HG03520 (cell line): ENCODE measurements at regions not wholly inside any gene's neighbourhood (a gene's known extent, or its start where the extent isn't known, plus 50 kb on each side); places are given as distances from the start of the nearest gene placed in this dataset.
A peak's percentile ranks its signal among the peaks of the same experiment; 100 is the strongest.

Experiments
- ATAC-seq: cut with Tn5 transposase; IDR thresholded peaks from one replicate; pipeline ENCODE4 v1.9.1; 2021; ENCODE audit warnings: mild to moderate bottlenecking, moderate library complexity; ENCODE audit not compliant: unreplicated experiment

DNA sequence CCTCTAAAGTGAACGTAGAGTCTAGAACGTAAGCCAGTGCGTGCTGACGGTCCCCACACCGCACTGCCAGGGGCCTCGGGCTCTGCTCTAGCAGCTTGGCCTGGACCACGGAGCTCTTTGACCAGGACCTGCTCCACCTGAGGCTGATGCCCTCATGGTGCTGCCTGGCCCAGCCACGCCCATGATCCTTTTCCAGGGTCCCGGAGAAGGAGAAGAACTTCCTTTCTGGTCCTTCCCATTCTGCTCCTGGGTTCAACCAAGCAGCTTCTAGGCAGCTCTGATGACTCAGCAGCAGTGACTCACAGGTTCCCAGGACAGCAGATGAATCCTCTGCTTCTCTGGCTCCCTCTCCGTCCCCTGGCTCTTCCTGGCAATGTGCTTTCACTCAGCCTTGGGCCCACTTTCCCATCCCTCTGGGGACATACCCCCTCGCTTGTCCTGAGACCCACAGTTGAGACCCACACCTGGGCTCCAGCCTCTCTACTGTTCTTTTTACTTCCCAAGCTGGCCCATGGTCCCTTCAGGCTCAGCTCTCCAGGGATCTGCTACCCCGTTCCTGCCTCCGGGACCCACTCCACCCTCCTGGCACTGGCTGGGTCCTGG is 246.3 kb upstream of the RAB4A start:
- ATAC-seq, result no peak

DNA sequence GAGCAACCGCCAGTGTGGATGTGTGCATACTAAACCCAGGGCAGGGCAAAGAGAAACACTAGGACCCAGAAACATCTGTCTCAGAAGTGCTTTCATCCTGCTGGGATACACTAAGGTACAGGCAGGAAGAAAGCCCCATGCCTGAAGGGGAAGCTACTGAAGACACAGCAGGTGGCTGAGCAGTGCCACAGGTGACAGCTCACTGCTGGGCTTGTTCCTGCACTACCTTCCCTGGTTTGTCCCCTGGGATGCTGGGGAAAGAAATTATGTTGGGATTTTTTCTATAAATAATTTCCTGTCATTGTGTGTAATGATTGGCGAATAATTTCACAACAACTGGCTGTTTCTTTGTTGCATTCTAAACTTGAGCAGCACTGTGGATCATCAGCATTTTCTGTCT is 245.3 kb upstream of the RAB4A start:
- no peak for ATAC-seq

- no peak for ATAC-seq
Measured at GRCh38 chr1:229027158-229027557, 243.8 kb upstream of the RAB4A start.

- ATAC-seq, result no peak
Measured at GRCh38 chr1:229027622-229028182, 243.2 kb upstream of the RAB4A start.

- no peak for ATAC-seq
Measured at GRCh38 chr1:229028544-229028943, 242.4 kb upstream of the RAB4A start.

- no peak for ATAC-seq
Measured at GRCh38 chr1:229028987-229029878, 241.7 kb upstream of the RAB4A start.

- ATAC-seq, result no peak
Measured at GRCh38 chr1:229029879-229030235, 241.1 kb upstream of the RAB4A start.

DNA sequence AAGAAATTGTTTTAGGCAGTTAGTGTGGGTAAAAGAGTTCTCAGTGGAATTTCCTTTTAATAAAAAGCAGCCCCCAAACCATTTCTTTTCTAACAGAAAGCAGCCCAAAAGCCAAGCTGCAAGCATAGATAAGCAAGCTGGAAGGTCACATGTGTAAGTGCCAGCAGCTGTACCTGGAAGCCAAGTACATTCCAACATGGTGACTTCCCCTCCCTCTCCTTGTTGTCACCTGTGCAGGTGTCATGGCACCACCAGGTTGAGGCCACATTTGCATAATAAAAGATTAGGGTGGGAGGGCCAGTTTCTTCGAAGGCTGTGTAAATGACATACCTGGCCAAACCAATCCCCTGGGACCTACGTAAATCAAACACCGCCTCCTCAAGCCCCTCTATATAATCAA is 240.3 kb upstream of the RAB4A start:
- no peak for ATAC-seq

DNA sequence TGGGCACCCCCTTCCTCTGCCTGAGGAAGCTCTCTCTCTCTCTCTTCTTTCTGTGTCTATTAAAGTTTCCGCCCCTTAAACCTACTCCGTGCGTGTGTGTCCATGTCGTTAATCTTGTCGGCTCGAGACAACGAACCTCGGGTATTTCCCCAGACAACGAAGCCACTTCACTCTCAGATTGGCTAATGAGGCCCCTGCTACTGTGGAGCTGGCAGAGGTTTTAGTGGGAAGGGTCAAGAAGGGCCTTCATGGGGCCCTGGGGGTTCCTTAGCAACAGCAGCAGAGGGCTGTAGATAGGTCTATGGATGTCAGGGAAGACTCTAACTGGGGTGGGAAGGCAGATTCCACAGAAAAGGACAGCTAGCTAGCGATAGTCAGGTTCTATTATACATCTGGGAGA is 239.8 kb upstream of the RAB4A start:
- no peak for ATAC-seq

- no peak for ATAC-seq
Measured at GRCh38 chr1:229031481-229032341, 239.2 kb upstream of the RAB4A start.

DNA sequence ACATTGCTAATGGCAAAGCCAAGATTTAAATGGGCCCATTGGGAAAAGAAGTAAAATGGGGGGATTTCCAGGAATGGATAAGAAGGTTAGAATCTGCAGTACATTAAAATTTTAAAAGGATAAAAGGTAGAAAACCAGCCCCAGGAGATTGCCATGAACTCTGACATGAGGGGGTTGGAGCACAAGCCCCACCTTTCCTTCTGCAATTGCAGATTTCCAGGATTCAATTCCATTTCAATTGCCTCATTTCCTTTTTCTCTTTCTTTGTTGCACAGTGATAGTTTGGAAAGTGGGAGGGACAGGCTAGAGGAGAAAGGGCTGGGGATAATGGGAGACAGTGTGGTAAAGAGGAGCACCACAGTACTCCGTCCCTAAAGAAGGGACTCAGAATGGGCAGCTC is 238.5 kb upstream of the RAB4A start:
- ATAC-seq, result no peak

- no peak for ATAC-seq
Measured at GRCh38 chr1:229033480-229033879, 237.4 kb upstream of the RAB4A start.

DNA sequence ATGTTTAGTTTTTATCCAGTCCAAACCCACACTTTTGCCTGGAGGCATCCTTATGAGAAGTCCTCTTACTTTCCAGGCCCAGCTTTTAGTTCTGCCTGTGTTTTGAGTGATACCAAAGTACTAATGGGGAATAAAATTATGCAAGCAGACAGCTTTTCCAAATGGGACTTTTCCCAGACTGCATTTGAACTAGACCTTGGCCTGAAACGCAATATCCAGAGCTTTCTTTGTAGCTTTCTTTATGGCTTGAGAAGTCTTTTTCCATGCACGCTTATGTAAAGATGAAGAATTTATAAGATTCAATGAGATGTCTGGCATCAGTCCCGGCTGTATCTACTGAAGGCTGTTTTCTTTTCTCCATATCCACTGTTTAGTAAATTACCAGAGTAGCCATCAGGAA is 236.6 kb upstream of the RAB4A start:
- ATAC-seq, result no peak

- ATAC-seq, result peak; percentile 83
Measured at GRCh38 chr1:229035054-229035747, 235.7 kb upstream of the RAB4A start.

GRCh38 chr1:229035748-229036082 is 235.2 kb upstream of the RAB4A start:
- no peak for ATAC-seq

DNA sequence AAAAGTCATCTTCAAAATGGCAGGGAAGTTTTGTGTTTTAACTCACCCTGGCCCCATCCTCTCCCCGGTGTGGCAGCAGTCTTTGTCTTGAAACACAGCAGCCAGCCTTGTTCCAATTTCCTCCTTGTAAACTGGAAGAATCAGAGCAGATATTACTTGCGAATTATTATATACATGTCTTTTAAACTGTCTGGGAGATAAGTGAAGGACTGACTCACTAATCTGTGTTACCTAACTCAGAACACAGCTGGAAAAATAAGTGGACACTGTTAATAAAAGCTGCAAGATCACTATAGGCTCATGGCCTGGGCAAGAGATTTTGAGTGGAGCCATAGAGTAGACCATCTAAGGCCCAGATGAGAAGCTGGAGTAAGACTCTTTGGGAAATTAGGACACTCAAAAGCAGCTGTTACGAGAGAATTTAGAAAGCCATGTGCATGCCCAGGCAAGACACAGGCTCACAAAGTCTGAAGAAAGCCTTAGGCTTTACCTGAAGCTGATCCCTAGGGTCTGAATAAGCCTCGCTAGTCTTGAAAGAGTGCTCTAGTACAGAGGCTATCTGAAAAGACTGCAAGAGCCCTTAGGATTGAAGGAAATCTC is 233.0 kb upstream of the RAB4A start:
- no peak for ATAC-seq

DNA sequence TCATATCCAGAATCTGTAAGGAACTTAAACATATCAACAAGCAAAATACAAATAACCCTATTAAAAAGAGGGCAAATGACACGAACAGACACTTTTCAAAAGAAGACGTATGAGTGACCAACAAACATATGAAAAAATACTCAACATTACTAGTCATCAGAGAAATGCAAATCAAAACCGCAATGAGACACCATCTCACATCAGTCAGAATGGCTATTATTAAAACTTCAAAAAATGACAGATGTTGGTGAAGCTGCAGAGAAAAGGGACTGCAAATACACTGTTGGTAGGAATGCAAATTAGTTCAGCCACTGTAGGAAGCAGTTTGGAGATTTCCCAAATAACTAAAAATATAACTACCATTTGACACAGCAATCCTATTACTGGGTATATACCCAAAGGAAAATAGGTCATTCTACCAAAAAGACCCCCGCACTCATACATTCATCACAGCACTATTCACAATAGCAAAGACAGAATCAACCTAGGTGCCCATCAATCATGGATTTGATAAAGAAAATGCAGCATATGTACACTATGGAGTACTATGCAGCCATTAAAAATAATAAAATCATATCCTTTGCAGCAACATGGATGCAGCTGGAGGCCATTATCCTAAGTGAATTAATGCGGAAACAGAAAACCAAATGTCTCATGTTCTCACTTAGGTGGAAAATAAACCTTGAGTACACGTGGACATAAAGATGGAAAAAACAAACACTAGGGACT is 230.1 kb upstream of the RAB4A start:
- no peak for ATAC-seq

DNA sequence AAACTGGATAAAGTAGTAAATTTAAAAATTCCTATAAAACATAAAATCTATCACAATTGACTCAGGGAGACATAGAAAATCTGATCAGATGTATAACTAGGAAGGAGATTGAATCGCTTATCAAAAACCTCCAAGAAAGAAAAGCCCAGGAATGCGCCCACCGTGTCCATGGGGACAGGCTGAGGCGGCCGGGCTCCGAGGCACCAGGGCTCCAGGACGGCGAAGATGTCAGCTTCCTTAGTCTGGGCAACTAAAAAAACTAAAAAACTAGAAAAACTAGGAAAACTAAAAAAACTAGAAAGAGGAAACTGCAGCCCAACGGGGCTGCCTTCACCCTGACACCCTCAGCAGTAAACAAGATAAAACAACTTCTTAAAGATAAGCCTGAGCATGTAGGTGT is 229.0 kb upstream of the RAB4A start:
- ATAC-seq, result no peak

GRCh38 chr1:229042482-229042881 is 228.4 kb upstream of the RAB4A start:
- ATAC-seq, result no peak

DNA sequence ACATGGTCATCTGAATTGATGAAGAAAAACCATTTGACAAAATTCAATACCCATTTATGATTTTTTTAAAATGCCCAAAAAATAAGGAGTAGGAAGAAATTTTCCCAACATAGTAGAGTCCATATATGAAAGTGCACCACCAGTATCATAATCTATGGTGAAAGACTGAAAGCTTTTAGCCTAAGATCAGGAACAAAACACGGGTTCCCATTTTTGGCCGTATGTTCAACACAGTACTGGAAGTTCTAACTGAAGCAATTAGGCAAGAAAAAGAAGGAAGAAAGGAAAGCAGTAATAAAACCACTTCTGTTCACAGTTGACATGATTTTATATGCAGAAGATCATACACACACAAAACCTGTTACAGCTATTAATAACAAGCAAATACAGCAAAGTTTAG is 227.8 kb upstream of the RAB4A start:
- no peak for ATAC-seq
